Smooth muscle cell (in vitro differentiated cells): ENCODE measurements at regions not wholly inside any gene's neighbourhood (a gene's known extent, or its start where the extent isn't known, plus 50 kb on each side); places are given as distances from the start of the nearest gene placed in this dataset.

Source experiments
- DNase-seq: peaks from one replicate; lab custom pipeline; 2025; ENCODE audit not compliant: unreplicated experiment; lab: John Stamatoyannopoulos, UW
- H2AFZ ChIP-seq: fragments of 200-600 bp; sonication (generic); 2 replicates; pipeline ENCODE4 v1.6.0; 2016; ENCODE audit warnings: antibody characterized with exemption, low read depth, mild to moderate bottlenecking
- H3F3A ChIP-seq: fragments of 200-600 bp; sonication (generic); 2 replicates; pipeline ENCODE4 v1.6.0; 2017; ENCODE audit warnings: antibody characterized with exemption, low read depth
- H3K27ac ChIP-seq: fragments of 200-600 bp; sonication (generic); 2 replicates; pipeline ENCODE4 v1.5.1; 2016; ENCODE audit warnings: low read depth, mild to moderate bottlenecking
- H3K27me3 ChIP-seq: fragments of 200-600 bp; sonication (generic); 2 replicates; pipeline ENCODE4 v1.6.1; 2016; ENCODE audit warnings: low read depth, mild to moderate bottlenecking
- H3K36me3 ChIP-seq: fragments of 200-600 bp; sonication (generic); 2 replicates; pipeline ENCODE4 v1.5.1; 2016; ENCODE audit warnings: low read depth
- H3K4me1 ChIP-seq: fragments of 200-600 bp; sonication (generic); 2 replicates; pipeline ENCODE4 v1.5.1; 2016; ENCODE audit warnings: low read depth
- H3K4me2 ChIP-seq: fragments of 200-600 bp; sonication (generic); 2 replicates; pipeline ENCODE4 v1.6.0; 2016; ENCODE audit warnings: mild to moderate bottlenecking
- H3K4me3 ChIP-seq: fragments of 200-600 bp; sonication (generic); 2 replicates; pipeline ENCODE4 v1.5.1; 2016; ENCODE audit warnings: mild to moderate bottlenecking
- H3K79me2 ChIP-seq: fragments of 200-600 bp; sonication (generic); 2 replicates; pipeline ENCODE4 v1.6.0; 2016; ENCODE audit warnings: low read depth, mild to moderate bottlenecking
- H3K9ac ChIP-seq: fragments of 200-600 bp; sonication (generic); 2 replicates; pipeline ENCODE4 v1.6.0; 2016; ENCODE audit warnings: low read depth
- H3K9me3 ChIP-seq: fragments of 200-600 bp; sonication (generic); replicated peaks from 2 replicates; pipeline ENCODE4 v1.5.1; 2016; ENCODE audit warnings: low read depth
- H4K20me1 ChIP-seq: fragments of 200-600 bp; sonication (generic); 2 replicates; pipeline ENCODE4 v1.6.0; 2016; ENCODE audit warnings: low read depth
- CTCF ChIP-seq: fragments of 200-600 bp; sonication (generic); IDR thresholded peaks from 2 replicates; pipeline ENCODE4 v1.5.1; 2017; ENCODE audit warnings: borderline replicate concordance, mild to moderate bottlenecking, antibody characterized with exemption; ENCODE audit not compliant: insufficient read depth, poor library complexity, severe bottlenecking
- WGBS: methylation state at CpG from one replicate; pipeline ENCODE4 v1.1.7; 2016; ENCODE audit warnings: low lambda C conversion rate; 5-methylcytosine and 5-hydroxymethylcytosine counted together

GRCh38 chr2:145802133-145802532 is 1282.2 kb upstream of the ZEB2 start:
- WGBS: 97% methylated on average over 1 of the region's 1 CpG
- Histone ChIP-seq H2AFZ (no peak overlapping the region), H3K27me3 (no peaks in the 10 kb centered on the region), H3K79me2 (no peaks in the 10 kb centered on the region), H3K27ac (no peak overlapping the region), H3K9ac (no peak overlapping the region), H3F3A (no peaks in the 10 kb centered on the region), H4K20me1 (no peaks in the 10 kb centered on the region), H3K4me3 (no peak overlapping the region), H3K36me3 (no peaks in the 10 kb centered on the region), H3K4me2 (no peak overlapping the region), H3K9me3 (no peaks in the 10 kb centered on the region), H3K4me1 (no peaks in the 10 kb centered on the region)
- DNase-seq: no peak
- no peak for TF ChIP-seq CTCF

DNA sequence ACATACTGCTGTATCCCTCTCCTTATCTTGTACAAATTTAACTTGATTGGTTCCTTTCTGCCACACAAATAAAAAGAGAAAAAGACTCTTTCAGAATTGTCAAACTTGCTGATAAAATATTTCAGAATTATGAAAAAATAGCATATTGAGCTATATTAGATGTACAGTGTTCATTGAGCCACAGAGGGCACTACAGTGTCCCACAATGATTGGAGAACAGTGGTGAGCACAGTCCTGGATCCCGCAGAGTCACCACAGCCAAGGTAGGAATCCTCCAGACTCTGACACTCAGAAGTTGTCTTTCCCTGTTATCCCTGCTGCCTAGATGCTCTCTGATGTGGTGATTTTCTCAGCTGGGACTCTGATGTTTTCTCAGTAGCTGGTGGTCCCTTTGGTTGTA is 1281.3 kb upstream of the ZEB2 start:
- H3K9ac ChIP-seq: no peak overlapping the region
- no peak overlapping the region for H3K4me2 ChIP-seq
- H3K27ac ChIP-seq: no peak overlapping the region
- WGBS: 100% methylated on average over 1 of the region's 1 CpG
- no peaks in the 10 kb centered on the region for H3F3A ChIP-seq
- H3K36me3 ChIP-seq: no peaks in the 10 kb centered on the region
- H3K27me3 ChIP-seq: no peaks in the 10 kb centered on the region
- no peak for DNase-seq
- no peaks in the 10 kb centered on the region for H4K20me1 ChIP-seq
- no peak overlapping the region for H2AFZ ChIP-seq
- no peak for TF ChIP-seq CTCF
- H3K9me3 ChIP-seq: no peaks in the 10 kb centered on the region
- H3K4me1 ChIP-seq: no peaks in the 10 kb centered on the region
- H3K79me2 ChIP-seq: no peaks in the 10 kb centered on the region
- H3K4me3 ChIP-seq: no peak overlapping the region

- Histone ChIP-seq H3K79me2 (no peaks in the 10 kb centered on the region), H3K9me3 (no peaks in the 10 kb centered on the region), H3K4me2 (no peak overlapping the region), H3K27me3 (no peaks in the 10 kb centered on the region), H3K4me1 (no peaks in the 10 kb centered on the region), H4K20me1 (no peaks in the 10 kb centered on the region), H3K9ac (no peak overlapping the region), H3K4me3 (no peak overlapping the region), H2AFZ (no peak overlapping the region), H3F3A (no peaks in the 10 kb centered on the region), H3K27ac (no peak overlapping the region), H3K36me3 (no peaks in the 10 kb centered on the region)
- no peak for DNase-seq
- TF ChIP-seq CTCF: no peak
- WGBS: 85% methylated on average over 6 of the region's 6 CpGs
These were observed 1280.5 kb upstream of the ZEB2 start for GRCh38 chr2:145800151-145801091.
